Kidney epithelial cell (primary cell): ENCODE measurements at regions not wholly inside any gene's neighbourhood (a gene's known extent, or its start where the extent isn't known, plus 50 kb on each side); places are given as distances from the start of the nearest gene placed in this dataset.

ENCODE experiments used
- DNase-seq: peaks from one replicate; pipeline ENCODE4 v3.0.0-alpha.2; 2010; ENCODE audit warnings: low read depth
- H3K27me3 ChIP-seq: 2 replicates; pipeline ENCODE4 v1.6.0; 2011; ENCODE audit warnings: low read length; ENCODE audit not compliant: control insufficient read depth, insufficient read depth
- H3K36me3 ChIP-seq: 2 replicates; pipeline ENCODE4 v1.5.1; 2011; ENCODE audit warnings: low read length; ENCODE audit not compliant: control insufficient read depth, insufficient read depth
- H3K4me3 ChIP-seq: 2 replicates; pipeline ENCODE4 v1.5.1; 2011; ENCODE audit warnings: low read depth, mild to moderate bottlenecking, control low read depth, low read length
- TF ChIP-seq, protein P1 (sequence below): IDR thresholded peaks from 2 replicates; pipeline ENCODE4 v1.5.1; 2011; ENCODE audit warnings: mild to moderate bottlenecking, moderate library complexity, low read length, control low read depth, inconsistent platforms; ENCODE audit not compliant: insufficient read depth, poor library complexity, severe bottlenecking

DNA sequence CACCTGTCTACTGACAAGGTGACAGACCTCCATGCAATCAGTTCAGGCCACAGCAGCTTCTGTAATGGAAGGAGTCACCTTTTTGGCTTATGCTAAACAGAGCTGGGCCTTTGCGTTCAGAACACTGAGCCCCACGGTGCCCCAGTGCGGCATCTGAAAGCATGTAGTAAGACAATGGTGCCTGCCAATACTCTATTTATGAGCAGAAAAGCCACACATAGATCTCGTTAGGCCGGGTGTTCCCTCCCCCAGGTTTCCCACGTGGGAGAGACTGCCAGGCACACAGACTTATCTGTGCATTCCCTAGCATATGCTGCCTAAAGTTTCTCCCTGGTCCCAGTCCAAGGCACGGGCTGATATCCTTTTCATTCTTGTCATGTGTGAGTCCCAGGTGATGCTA is 150.9 kb downstream of the ACTR3 start:
- TF ChIP-seq, protein P1, sequence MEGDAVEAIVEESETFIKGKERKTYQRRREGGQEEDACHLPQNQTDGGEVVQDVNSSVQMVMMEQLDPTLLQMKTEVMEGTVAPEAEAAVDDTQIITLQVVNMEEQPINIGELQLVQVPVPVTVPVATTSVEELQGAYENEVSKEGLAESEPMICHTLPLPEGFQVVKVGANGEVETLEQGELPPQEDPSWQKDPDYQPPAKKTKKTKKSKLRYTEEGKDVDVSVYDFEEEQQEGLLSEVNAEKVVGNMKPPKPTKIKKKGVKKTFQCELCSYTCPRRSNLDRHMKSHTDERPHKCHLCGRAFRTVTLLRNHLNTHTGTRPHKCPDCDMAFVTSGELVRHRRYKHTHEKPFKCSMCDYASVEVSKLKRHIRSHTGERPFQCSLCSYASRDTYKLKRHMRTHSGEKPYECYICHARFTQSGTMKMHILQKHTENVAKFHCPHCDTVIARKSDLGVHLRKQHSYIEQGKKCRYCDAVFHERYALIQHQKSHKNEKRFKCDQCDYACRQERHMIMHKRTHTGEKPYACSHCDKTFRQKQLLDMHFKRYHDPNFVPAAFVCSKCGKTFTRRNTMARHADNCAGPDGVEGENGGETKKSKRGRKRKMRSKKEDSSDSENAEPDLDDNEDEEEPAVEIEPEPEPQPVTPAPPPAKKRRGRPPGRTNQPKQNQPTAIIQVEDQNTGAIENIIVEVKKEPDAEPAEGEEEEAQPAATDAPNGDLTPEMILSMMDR, result no peak
- H3K4me3 ChIP-seq, result no peak overlapping the region
- H3K36me3 ChIP-seq, result no peaks in the 10 kb centered on the region
- DNase-seq, result no peak
- H3K27me3 ChIP-seq, result no peaks in the 10 kb centered on the region

DNA sequence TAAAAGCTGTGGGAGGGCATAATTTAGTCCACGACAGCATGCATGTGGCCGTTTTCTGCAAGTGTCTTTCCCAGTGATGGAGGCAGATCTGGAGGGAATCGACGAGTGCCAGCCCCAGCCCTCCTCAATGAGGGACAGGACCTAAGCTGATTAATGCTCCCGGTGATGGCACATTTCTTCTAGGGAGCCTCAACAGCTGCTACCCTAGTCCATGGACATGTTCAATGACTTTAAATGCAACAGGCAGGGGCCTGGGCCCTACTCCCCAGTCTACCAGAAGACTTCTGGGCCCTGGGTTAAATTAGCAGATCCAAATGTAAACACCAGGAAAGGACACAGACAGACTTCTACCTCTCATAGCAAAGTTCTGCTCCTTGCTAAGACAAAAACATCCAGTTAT is 155.1 kb downstream of the ACTR3 start:
- no peaks in the 10 kb centered on the region for H3K36me3 ChIP-seq
- DNase-seq, result no peak
- H3K27me3 ChIP-seq, result no peaks in the 10 kb centered on the region
- no peak overlapping the region for H3K4me3 ChIP-seq
- TF ChIP-seq, protein P1, result no peak

DNA sequence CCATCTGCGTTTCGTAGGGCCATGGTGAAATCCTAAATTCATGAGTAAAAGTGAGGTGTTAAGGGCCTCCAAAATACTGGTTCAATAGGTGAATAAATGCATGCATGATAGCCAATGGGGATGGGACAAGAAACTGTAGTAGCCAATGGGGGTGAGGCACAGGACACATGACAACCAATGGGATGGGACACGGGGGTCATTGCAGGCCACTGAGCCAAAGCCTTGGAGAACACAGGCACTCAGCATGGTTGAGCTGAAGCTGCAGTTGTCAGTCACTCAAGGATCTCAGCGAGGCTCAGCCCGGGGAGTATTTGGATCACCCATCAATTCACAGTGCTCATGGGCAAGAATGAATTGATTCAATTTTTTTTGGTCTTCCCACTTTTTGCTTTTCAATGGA is 156.5 kb downstream of the ACTR3 start:
- no peak for DNase-seq
- Histone ChIP-seq H3K4me3 (no peak overlapping the region), H3K36me3 (no peaks in the 10 kb centered on the region), H3K27me3 (no peaks in the 10 kb centered on the region)
- TF ChIP-seq, protein P1, result no peak

DNA sequence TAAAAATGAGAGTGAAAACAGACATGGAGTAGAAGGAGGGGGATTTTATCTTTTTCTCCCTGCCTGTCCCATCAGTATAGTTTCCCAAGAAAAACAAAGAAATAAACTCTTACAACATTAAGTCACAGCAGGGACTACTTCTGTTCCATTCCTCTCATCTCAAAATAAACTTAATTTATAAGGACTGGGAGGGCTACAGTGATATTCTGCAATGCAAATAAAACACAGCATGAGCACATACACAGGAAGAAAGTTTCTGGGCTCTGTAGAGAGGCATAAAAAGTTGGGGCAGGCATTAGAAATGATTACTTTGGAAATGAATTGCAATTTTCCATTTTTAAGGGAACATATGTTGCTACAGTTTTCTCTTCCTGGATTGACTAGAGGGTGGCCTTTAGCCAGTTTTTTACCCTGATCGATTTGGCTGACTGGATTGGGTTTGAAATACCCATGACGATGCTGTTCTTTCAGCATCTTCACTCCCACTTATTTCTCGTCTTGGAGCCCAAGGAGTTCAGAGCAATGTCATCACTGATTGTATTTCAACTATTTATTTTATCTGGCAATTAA is 157.1 kb downstream of the ACTR3 start:
- no peaks in the 10 kb centered on the region for H3K36me3 ChIP-seq

DNA sequence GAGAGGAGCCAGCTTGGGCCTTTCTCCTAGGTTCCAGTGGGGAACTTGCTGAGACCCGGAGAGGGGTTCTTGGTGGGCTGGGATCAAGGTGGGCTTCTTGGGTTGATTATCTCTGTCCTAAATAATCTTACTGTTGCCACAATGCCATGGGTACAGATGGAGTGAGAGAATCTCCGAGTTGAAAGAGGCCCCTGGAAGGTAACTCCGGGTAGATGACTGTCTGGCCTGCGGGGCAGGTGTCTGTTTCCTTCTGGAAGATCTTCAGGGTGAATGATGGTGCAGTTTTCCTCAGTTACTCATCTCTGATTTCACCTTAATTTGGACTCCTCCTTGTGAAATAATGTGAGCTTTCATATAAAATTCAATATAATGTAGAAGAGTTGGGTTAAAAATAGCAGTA is 159.4 kb downstream of the ACTR3 start:
- TF ChIP-seq, protein P1, result no peak
- DNase-seq, result no peak
- Histone ChIP-seq H3K36me3 (no peaks in the 10 kb centered on the region), H3K4me3 (no peak overlapping the region), H3K27me3 (no peaks in the 10 kb centered on the region)

More for the DNA sequence above, 157.1 kb downstream of the ACTR3 start:
- DNase-seq, result no peak
- Histone ChIP-seq H3K27me3 (no peaks in the 10 kb centered on the region), H3K4me3 (no peak overlapping the region)
- TF ChIP-seq, protein P1, result no peak

DNA sequence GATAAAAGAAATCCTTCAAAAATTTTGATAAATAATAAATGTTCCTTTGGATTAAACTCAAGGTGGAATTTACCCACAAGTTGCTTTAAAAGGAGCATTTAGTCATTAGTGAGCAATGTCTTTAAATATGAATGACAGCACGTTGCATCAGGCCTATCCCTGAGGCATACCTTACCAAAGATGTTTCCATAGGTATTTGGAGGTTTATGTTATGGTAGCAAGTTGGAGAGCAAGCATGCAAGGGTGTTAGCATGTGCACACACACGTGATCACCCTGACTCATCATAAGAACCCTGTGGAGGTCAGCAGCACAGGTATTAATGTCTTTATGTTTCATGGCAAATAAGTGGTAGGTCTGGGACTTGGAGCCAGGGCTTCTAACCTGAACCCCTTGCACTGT is 159.9 kb downstream of the ACTR3 start:
- no peaks in the 10 kb centered on the region for H3K27me3 ChIP-seq
- H3K4me3 ChIP-seq, result no peak overlapping the region
- H3K36me3 ChIP-seq, result no peaks in the 10 kb centered on the region
- TF ChIP-seq, protein P1, result no peak
- DNase-seq, result no peak
